GM19438 (cell line): ENCODE measurements at regions not wholly inside any gene's neighbourhood (a gene's known extent, or its start where the extent isn't known, plus 50 kb on each side); places are given as distances from the start of the nearest gene placed in this dataset.

ENCODE experiments used
- ATAC-seq: cut with Tn5 transposase; IDR thresholded peaks from one replicate; pipeline ENCODE4 v1.9.1; 2021; ENCODE audit warnings: low read depth; ENCODE audit not compliant: unreplicated experiment

DNA sequence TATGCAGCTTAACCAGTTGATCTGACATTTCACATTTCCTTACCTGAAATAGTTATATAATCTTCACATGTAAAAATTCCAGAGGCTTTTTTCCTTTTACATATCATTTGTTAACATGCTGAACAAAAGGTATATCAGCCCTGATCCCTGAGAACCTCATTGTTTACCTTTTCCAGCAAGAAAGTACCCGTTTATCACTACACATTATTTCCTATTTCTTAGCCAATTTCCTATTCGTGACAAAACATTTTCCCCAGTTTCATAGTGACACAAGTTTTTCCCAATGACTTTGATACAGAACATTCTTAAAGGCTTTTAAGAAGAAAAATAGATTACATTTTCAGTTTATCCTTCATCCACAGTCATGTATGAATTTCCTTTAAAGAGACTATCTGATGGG is 86.6 kb upstream of the DKK2 start:
- no peak for ATAC-seq

DNA sequence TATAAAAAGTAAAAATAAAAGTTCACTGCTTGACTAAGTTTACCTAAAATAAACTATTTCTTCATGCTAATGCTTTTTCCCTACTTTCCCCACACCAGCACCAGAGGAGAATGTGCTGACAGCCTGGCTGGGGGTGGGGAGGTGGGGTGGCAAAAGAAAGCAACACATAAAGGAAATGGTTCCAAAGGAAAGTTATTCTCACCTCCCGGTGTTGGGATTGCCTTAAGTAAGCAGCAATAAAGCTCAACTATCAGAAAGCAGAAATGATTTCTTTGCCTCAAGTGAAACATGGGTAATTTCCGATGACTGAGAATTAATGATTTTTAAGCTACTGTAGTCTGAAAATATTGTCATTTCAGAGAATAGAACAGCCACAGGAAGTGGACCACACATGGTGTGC is 84.5 kb upstream of the DKK2 start:
- no peak for ATAC-seq

- ATAC-seq, result no peak
These were observed 81.6 kb upstream of the DKK2 start for GRCh38 chr4:107117726-107118125.

DNA sequence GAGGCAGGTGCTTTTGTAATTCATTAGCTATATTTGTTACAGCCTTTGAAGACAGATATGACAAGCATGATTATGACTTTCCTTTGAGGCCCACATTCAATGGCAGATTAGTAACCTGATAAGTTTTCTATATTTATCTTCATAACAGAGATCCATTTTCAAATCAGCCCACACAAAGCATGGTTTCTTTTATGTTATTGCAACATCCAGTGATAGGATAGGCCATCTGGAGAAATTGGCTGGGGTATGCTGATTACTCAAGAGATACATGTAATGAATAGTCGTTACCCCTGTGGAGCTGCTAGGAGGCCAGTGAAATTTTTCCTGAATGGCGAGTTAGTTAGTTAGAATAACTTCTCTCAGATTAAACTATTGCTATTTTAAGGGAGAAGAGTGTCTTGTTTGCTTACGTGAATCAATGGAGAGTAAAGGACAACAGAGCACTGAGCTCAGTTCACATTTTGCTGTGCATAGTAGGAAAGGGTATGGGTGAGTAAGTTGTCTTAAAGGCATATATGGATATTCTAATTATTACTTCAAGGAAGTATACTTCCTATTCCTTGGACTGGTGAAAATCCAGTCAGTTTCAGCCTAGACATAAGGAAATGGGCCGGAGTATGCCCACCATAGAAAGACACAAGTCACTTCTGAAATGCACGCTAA is 79.2 kb upstream of the DKK2 start:
- no peak for ATAC-seq

DNA sequence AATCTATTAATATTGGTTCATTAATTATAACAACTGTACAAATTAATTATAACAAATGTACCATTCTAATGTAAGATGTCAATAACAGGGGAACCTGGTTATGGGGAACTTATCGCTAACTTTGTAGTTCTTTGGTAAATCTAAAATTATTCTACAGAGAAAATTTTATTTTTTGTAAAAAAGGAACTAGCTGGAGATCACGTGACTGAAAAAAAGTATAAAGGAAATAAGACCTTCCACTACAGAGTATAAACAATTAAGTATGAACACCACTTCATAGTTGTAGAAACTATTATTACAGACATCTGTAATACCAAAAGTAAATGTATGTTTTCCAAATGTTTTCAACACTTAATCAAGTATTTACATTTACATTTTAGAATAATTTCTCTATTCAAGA is 77.9 kb upstream of the DKK2 start:
- no peak for ATAC-seq

- no peak for ATAC-seq
These were observed 62.3 kb upstream of the DKK2 start for GRCh38 chr4:107098401-107098800.

- no peak for ATAC-seq
These were observed 58.9 kb upstream of the DKK2 start for GRCh38 chr4:107094976-107095375.

GRCh38 chr4:107094332-107094731 is 58.2 kb upstream of the DKK2 start:
- ATAC-seq, result no peak
